Esophagus squamous epithelium (tissue), 4 donors: ENCODE measurements at regions not wholly inside any gene's neighbourhood (a gene's known extent, or its start where the extent isn't known, plus 50 kb on each side); places are given as distances from the start of the nearest gene placed in this dataset.

Experiments
- CTCF ChIP-seq, 6 experiments: fragments of 450-650 bp in 4 of 6; fragments of 200-600 bp in 2 of 6; sonication (generic) in 2 of 6; IDR thresholded peaks; one replicate each; pipeline ENCODE4 v1.5.1; 2016 to 2019; ENCODE audit warnings: antibody characterized with exemption in 6 of 6, mild to moderate bottlenecking in 4 of 6, moderate library complexity in 4 of 6
- POLR2A ChIP-seq, 4 donors: fragments of 450-650 bp; IDR thresholded peaks; one replicate each; pipeline ENCODE4 v1.6.1; 2017; ENCODE audit warnings: antibody characterized with exemption in 4 of 4, mild to moderate bottlenecking in 4 of 4, moderate library complexity in 3 of 4

DNA sequence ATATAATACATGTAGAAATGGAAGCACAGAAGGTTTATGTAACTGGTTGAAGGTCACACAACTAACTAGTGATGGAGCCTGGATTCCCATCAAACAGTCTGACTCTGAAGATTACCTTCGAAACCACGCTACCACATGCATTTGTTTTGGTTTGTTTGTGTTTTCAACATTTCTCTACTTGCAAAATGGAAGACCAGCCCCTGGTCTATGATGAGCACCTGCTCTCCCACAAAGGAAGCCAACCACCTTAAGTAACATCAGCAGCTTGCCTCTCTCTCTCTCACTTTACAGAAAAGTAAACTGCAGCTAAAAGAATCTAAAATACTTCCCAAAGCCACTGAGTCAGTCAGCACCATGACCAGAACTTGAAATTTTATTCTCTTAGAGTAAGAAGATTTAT lies 186.9 kb upstream of the TMPO start:
- TF ChIP-seq CTCF (IDR thresholded peaks at IDR 0.05) (no peak), POLR2A (IDR thresholded peaks at IDR 0.05) (no peak)
